ENCODE measurements at regions not wholly inside any gene's neighbourhood (a gene's known extent, or its start where the extent isn't known, plus 50 kb on each side); places are given as distances from the start of the nearest gene placed in this dataset.
A peak's percentile ranks its signal among the peaks of the same experiment; 100 is the strongest.
"Not testable (repeated sequence)": the region's sequence is repeated elsewhere in the genome, so short reads cannot be mapped to it uniquely, and the experiment has no call there.

DNA sequence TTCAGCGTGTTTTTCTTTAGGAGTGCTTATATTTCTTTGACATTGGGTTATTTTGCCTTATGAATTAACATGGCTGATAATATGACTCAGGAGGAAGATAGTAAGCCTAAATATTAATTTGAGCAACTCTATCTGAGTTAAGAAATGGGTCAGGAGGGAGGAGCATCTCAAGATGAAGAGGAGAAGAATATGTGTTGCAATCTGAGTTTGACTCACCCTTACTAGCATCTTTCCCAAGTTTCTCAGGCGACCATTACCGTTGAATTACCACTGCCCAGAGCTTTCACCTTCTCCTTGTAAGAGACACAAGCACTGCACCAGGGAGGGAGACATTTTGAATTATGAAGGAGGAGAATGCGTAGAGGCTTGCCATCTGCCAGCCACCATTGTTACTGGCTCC lies 138.3 kb upstream of the MYRIP start:
- no peak overlapping the region for H3K4me3 ChIP-seq (ENCODE audit: low read depth, low read length)
- TF ChIP-seq, protein P1, sequence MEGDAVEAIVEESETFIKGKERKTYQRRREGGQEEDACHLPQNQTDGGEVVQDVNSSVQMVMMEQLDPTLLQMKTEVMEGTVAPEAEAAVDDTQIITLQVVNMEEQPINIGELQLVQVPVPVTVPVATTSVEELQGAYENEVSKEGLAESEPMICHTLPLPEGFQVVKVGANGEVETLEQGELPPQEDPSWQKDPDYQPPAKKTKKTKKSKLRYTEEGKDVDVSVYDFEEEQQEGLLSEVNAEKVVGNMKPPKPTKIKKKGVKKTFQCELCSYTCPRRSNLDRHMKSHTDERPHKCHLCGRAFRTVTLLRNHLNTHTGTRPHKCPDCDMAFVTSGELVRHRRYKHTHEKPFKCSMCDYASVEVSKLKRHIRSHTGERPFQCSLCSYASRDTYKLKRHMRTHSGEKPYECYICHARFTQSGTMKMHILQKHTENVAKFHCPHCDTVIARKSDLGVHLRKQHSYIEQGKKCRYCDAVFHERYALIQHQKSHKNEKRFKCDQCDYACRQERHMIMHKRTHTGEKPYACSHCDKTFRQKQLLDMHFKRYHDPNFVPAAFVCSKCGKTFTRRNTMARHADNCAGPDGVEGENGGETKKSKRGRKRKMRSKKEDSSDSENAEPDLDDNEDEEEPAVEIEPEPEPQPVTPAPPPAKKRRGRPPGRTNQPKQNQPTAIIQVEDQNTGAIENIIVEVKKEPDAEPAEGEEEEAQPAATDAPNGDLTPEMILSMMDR (IDR thresholded peaks at IDR 0.05; ENCODE audit: insufficient read depth, low read length): no peak
- DNase-seq (ENCODE audit: low read depth): peak; percentile 45

DNA sequence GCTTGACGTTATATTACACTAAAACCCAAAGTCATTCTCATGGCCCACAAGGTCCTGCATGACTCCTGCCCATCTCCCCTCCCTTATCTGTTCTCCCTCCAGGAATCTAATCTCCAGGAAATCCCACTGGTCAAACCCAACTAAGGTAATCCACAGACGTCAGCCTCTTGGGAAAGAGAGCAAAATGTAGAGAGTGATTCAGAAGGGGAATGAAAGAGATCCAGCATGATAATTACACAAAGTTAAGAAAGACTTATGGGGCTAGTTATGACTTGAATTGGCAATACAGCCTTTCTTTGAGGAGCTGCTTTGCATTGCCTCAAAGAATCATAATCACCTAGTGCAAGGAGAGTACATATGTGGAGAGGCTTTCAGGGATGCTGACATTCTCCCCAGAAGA lies 137.8 kb upstream of the MYRIP start:
- no peak overlapping the region for H3K4me3 ChIP-seq (ENCODE audit: low read depth, low read length)
- TF ChIP-seq, protein P1 (IDR thresholded peaks at IDR 0.05; ENCODE audit: insufficient read depth, low read length): no peak
- peak; percentile 39 for DNase-seq (ENCODE audit: low read depth)

DNA sequence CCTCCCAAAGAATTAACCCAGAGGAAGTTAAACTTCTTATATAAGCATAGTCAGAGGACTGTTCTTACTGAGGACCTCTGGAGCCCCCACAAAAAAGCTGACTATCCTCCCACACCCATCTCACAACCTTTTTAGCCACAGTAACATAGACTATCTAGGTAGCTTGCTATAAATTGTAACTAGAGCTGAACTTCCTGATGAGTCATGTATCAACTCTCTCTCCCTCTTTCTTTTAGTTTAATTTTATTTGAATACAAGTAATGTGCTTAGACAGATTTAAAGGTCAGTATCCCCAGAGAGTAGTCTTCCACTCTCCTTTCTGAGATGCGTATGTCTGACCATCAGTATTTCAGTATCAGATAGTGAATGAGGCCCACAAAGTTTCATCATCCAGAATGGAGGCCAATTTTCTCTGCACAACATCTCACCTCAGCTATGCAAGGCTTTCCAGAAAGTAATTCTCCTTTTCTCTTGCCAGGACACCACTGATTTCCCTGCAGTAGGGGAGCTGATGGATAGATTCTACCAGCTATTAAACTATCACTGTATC lies 104.0 kb upstream of the MYRIP start:
- no peak overlapping the region for H3K4me3 ChIP-seq (ENCODE audit: low read depth, low read length)
- TF ChIP-seq, protein P1 (IDR thresholded peaks at IDR 0.05; ENCODE audit: insufficient read depth, low read length): no peak
- DNase-seq (ENCODE audit: low read depth): peak; percentile 73

DNA sequence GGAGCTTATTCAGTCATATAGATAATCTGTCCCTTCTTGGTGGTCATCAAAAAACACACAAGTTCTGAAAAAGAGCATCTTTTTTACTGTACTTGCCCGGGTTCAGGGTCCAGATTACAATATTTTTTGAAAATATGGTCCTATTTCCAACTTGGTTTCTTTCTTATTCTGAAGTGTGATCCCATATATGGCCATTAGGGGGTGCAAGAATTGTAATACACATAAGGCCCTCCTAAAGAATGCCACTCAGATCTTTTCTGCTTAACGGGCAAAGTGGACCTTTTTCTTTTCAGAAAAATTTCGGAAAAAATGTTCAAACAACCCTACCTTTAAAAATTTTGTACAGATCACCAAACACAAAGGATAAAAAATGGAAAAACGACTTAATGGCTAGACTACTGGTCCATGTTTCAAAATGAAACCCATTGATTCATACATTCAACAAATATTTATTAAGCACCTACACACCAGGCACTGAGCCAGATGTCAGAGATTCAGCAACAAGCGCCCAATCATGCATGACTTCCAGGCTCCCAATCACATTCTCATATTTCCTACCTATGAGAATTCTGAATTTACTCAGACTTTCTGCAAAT lies 102.0 kb upstream of the MYRIP start:
- peak; percentile 71 for DNase-seq (ENCODE audit: low read depth)
- no peak overlapping the region for H3K4me3 ChIP-seq (ENCODE audit: low read depth, low read length)
- TF ChIP-seq, protein P1 (IDR thresholded peaks at IDR 0.05; ENCODE audit: insufficient read depth, low read length): peak; percentile 73

DNA sequence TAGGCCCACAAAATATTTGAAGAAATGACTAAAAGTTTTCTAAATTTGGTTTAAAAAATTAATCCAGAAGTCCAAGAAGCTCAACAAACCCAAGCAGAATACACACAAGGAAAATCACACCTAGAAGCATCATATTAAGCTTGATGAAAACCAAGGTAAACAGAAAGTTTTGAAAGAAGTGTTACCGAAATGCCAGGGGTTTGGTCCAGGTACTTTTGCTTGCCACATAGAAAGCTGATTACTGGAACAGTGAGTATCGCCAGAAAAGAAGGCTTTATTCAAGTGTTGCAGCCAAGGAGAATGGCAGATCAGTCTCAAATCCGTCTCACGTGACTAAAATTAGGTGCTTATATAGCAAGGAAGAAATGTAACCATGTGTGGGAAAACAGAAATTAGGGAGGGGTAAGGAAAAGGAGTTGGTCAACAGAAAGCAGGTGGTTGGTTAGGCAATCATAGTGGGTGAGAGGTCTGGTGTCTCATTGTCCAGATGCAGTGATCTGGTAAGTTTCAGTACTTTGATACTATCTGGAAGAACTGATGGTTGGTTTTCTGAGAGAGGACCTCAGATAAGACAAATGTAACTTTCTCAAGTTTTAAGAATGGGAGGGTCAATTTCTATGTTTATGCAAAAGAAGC lies 96.9 kb upstream of the MYRIP start:
- no peak overlapping the region for H3K4me3 ChIP-seq (ENCODE audit: low read depth, low read length)
- TF ChIP-seq, protein P1 (IDR thresholded peaks at IDR 0.05; ENCODE audit: insufficient read depth, low read length): no peak
- DNase-seq (ENCODE audit: low read depth): no peak

DNA sequence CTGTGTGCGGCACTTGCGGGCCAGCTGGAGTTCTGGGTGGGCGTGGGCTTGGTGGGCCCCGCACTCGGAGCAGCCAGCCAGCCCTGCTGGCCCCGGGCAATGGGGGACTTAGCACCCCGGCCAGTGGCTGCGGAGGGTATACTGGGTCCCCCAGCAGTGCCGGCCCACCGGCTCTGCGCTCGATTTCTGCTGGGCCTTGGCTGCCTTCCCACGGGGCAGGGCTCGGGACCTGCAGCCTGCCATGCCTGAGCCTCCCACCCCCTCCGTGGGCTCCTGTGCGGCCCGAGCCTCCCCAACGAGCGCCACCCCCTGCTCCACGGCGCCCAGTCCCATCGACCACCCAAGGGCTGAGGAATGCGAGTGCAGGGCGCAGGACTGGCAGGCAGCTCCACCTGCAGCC lies 96.1 kb upstream of the MYRIP start:
- H3K4me3 ChIP-seq (ENCODE audit: low read depth, low read length); DNase-seq (ENCODE audit: low read depth): not testable (repeated sequence)

DNA sequence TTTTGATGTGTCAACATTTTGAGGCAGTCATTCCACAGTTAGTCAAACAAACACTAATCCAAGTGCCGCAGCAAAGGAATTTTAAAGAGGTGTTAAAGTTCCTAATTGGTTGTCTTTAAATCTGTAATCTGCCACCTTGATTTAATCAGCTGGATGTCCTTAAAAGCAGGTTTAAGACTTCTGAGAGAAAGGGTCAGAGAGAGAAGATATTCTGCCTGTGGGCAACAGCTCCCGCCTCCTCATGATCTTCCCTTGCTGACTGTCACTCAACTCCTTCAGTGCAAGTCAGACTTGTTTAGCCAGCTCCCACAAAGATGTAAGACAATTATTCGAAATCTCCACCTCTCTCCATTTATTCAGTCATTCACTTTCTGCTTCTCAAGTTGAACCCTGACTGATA lies 92.6 kb upstream of the MYRIP start:
- no peak for DNase-seq (ENCODE audit: low read depth)
- H3K4me3 ChIP-seq (ENCODE audit: low read depth, low read length): no peak overlapping the region
- TF ChIP-seq, protein P1 (IDR thresholded peaks at IDR 0.05; ENCODE audit: insufficient read depth, low read length): no peak
